ENCODE measurements at regions not wholly inside any gene's neighbourhood (a gene's known extent, or its start where the extent isn't known, plus 50 kb on each side); places are given as distances from the start of the nearest gene placed in this dataset.

GRCh38 chr11:122398167-122398566 lies 257.4 kb upstream of the UBASH3B start:
- TF ChIP-seq POLR2A (IDR thresholded peaks at IDR 0.05) (no peak), CTCF (IDR thresholded peaks at IDR 0.05) (no peak)
